GM23338 (cell line): ENCODE measurements at regions not wholly inside any gene's neighbourhood (a gene's known extent, or its start where the extent isn't known, plus 50 kb on each side); places are given as distances from the start of the nearest gene placed in this dataset.
A peak's percentile ranks its signal among the peaks of the same experiment; 100 is the strongest.

ENCODE experiments used
- ATAC-seq: fragments of 200-7000 bp; cut with Tn5 transposase; 3 replicates; pipeline ENCODE4 v1.9.1; 2020
- DNase-seq: peaks from one replicate; pipeline ENCODE4 v3.0.0-alpha.2; 2015; ENCODE audit warnings: low spot score
- H2AFZ ChIP-seq: fragments of 200-600 bp; sonication (generic); 2 replicates; pipeline ENCODE4 v1.8.0; 2016; ENCODE audit warnings: antibody characterized with exemption, mild to moderate bottlenecking, moderate library complexity
- H3F3A ChIP-seq: fragments of 200-600 bp; sonication (generic); replicated peaks from 2 replicates; pipeline ENCODE4 v1.8.0; 2017; ENCODE audit warnings: antibody characterized with exemption, mixed run types, low read depth
- H3K27ac ChIP-seq: fragments of 200-600 bp; sonication (generic); 2 replicates; pipeline ENCODE4 v1.6.1; 2016; ENCODE audit warnings: low read depth
- H3K27me3 ChIP-seq: fragments of 200-600 bp; sonication (generic); 2 replicates; pipeline ENCODE4 v1.8.0; 2016; ENCODE audit warnings: mild to moderate bottlenecking, mixed run types, moderate library complexity; ENCODE audit not compliant: insufficient read depth
- H3K36me3 ChIP-seq: fragments of 200-600 bp; sonication (generic); 2 replicates; pipeline ENCODE4 v1.8.0; 2016; ENCODE audit warnings: mild to moderate bottlenecking; ENCODE audit not compliant: insufficient read depth
- H3K4me1 ChIP-seq: fragments of 200-600 bp; sonication (generic); 2 replicates; pipeline ENCODE4 v1.8.0; 2016; ENCODE audit warnings: mild to moderate bottlenecking, moderate library complexity; ENCODE audit not compliant: insufficient read depth
- H3K4me2 ChIP-seq: fragments of 200-600 bp; sonication (generic); 2 replicates; pipeline ENCODE4 v1.7.1; 2017; ENCODE audit warnings: mixed run types
- H3K4me3 ChIP-seq: fragments of 200-600 bp; sonication (generic); 2 replicates; pipeline ENCODE4 v1.6.1; 2016; ENCODE audit warnings: mixed run types
- H3K79me2 ChIP-seq: fragments of 200-600 bp; sonication (generic); replicated peaks from 2 replicates; pipeline ENCODE4 v1.8.0; 2017; ENCODE audit warnings: mild to moderate bottlenecking; ENCODE audit not compliant: insufficient read depth
- H3K9me2 ChIP-seq: fragments of 200-600 bp; sonication (generic); 2 replicates; pipeline ENCODE4 v1.8.0; 2017; ENCODE audit not compliant: insufficient read depth
- H4K20me1 ChIP-seq: fragments of 200-600 bp; sonication (generic); replicated peaks from 2 replicates; pipeline ENCODE4 v1.8.0; 2017; ENCODE audit warnings: mild to moderate bottlenecking; ENCODE audit not compliant: insufficient read depth
- H3K27ac Mint-ChIP-seq: 2 replicates; pipeline ENCODE4 v1.8.0; 2020; ENCODE audit warnings: inconsistent platforms, mild to moderate bottlenecking, moderate library complexity, mixed read lengths
- H3K27me3 Mint-ChIP-seq: 3 replicates; pipeline ENCODE4 v1.8.0; 2022; ENCODE audit warnings: low read depth, mild to moderate bottlenecking, moderate library complexity, mixed read lengths, inconsistent platforms; ENCODE audit not compliant: insufficient read depth, poor library complexity
- H3K36me3 Mint-ChIP-seq: 3 replicates; pipeline ENCODE4 v1.8.0; 2021; ENCODE audit warnings: low read depth, mild to moderate bottlenecking, inconsistent platforms, moderate library complexity, mixed read lengths
- H3K4me1 Mint-ChIP-seq: 3 replicates; pipeline ENCODE4 v1.8.0; 2020; ENCODE audit warnings: mild to moderate bottlenecking, inconsistent platforms, mixed read lengths
- H3K4me3 Mint-ChIP-seq: 3 replicates; pipeline ENCODE4 v1.8.0; 2021; ENCODE audit warnings: moderate library complexity, mild to moderate bottlenecking, inconsistent platforms, mixed read lengths
- H3K9me3 Mint-ChIP-seq: 3 replicates; pipeline ENCODE4 v1.8.0; 2020; ENCODE audit warnings: moderate library complexity, mild to moderate bottlenecking, inconsistent platforms, mixed read lengths
- CREB1 ChIP-seq: fragments of 250-450 bp; sonication (Bioruptor Pico); IDR thresholded peaks from 2 replicates; pipeline ENCODE4 v1.5.0; 2020; ENCODE audit warnings: low read depth, mild to moderate bottlenecking, moderate library complexity
- EZH2 ChIP-seq: fragments of 200-600 bp; sonication (generic); IDR thresholded peaks from one replicate; pipeline ENCODE4 v1.8.0; 2017; ENCODE audit warnings: antibody characterized with exemption, mild to moderate bottlenecking, low read depth; ENCODE audit not compliant: unreplicated experiment
- EZH2phosphoT487 ChIP-seq: fragments of 200-600 bp; sonication (generic); IDR thresholded peaks from one replicate; pipeline ENCODE4 v1.8.1; 2018; ENCODE audit warnings: antibody characterized with exemption; ENCODE audit not compliant: unreplicated experiment
- JUNB ChIP-seq: IDR thresholded peaks from one replicate; pipeline ENCODE4 v1.6.1; 2016; ENCODE audit warnings: antibody characterized with exemption; ENCODE audit not compliant: unreplicated experiment
- NANOG ChIP-seq: IDR thresholded peaks from 2 replicates; pipeline ENCODE4 v1.6.1; 2016; ENCODE audit warnings: antibody characterized with exemption, borderline replicate concordance
- STAT1 ChIP-seq: IDR thresholded peaks from one replicate; pipeline ENCODE4 v1.6.1; 2016; ENCODE audit warnings: antibody characterized with exemption; ENCODE audit not compliant: unreplicated experiment
- ZNF114 ChIP-seq: fragments of 250-450 bp; sonication (Bioruptor Pico); IDR thresholded peaks from 2 replicates; pipeline ENCODE4 v1.5.0; 2020; ENCODE audit warnings: mild to moderate bottlenecking, moderate library complexity
- ZNF331 ChIP-seq: fragments of 250-450 bp; sonication (Bioruptor Pico); IDR thresholded peaks from 2 replicates; pipeline ENCODE4 v1.5.0; 2020; ENCODE audit warnings: low read depth, mild to moderate bottlenecking, moderate library complexity
- TF ChIP-seq, protein P1 (sequence below), 2 experiments: fragments of 200-600 bp in 1 of 2; sonication (generic) in 1 of 2; conservative IDR thresholded peaks; 2 replicates each; pipeline versions ENCODE4 v1.5.1 to v1.6.1; 2016 to 2017; ENCODE audit warnings: antibody characterized with exemption in 2 of 2, low read depth in 2 of 2, mild to moderate bottlenecking in 2 of 2, moderate library complexity in 1 of 2
- TF ChIP-seq, protein P2 (sequence below): IDR thresholded peaks from one replicate; pipeline ENCODE4 v1.6.1; 2018; ENCODE audit warnings: antibody characterized with exemption; ENCODE audit not compliant: unreplicated experiment

DNA sequence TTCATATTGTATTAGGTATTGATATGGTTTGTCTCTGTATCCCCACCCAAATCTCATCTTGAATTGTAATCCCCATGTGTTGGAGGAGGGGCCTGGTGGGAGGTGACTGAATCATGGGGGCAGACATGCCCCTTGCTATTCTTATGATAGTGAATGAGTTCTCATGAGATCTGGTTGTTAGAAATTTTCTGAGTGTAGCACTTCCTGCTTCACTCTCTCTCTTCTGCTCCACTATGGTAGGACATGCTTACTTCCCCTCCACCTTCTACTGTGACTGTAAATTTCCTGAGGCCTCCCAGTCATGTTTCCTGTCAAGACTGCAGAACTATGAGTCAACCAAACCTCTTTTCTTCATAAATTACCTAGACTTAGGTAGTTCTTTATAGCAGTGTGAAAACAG lies 187.4 kb upstream of the SLC24A2 start (continued):
- TF ChIP-seq JUNB, result no peak

DNA sequence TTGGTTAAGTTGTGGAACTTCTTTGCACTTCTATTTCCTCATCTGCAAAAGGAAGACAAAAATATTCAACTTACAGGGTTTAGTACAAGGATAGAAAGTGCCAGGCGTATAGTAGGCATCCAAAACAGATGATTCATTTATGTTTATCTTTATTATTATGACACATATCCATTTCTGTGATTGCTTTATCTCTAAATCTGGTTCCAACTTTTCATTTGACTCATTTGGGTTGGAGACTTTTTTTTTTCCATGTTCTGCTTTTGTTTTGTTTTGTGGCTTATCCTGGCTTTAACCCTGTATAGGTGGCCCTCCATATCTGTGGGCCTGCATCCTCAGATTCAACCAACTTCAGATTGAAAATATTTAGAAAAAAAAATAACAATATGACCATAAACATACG lies 186.7 kb upstream of the SLC24A2 start:
- H3K27me3 ChIP-seq, result no peaks in the 10 kb centered on the region
- ATAC-seq (no peak), DNase-seq (no peak)
- no peak overlapping the region for H3K4me3 ChIP-seq
- H3F3A ChIP-seq, result no peaks in the 10 kb centered on the region
- no peaks in the 10 kb centered on the region for H3K36me3 Mint-ChIP-seq
- H3K4me3 Mint-ChIP-seq, result no peak overlapping the region
- no peaks in the 10 kb centered on the region for H3K79me2 ChIP-seq
- no peak overlapping the region for H3K4me2 ChIP-seq
- no peaks in the 10 kb centered on the region for H3K36me3 ChIP-seq
- no peaks in the 10 kb centered on the region for H3K9me2 ChIP-seq
- no peak overlapping the region for H3K27ac ChIP-seq
- no peaks in the 10 kb centered on the region for H3K27me3 Mint-ChIP-seq
- H3K9me3 Mint-ChIP-seq, result no peaks in the 10 kb centered on the region
- H3K4me1 ChIP-seq, result no peaks in the 10 kb centered on the region
- no peak overlapping the region for H2AFZ ChIP-seq
- no peak for TF ChIP-seq ZNF331
- no peak for TF ChIP-seq STAT1
- TF ChIP-seq, protein P1, sequence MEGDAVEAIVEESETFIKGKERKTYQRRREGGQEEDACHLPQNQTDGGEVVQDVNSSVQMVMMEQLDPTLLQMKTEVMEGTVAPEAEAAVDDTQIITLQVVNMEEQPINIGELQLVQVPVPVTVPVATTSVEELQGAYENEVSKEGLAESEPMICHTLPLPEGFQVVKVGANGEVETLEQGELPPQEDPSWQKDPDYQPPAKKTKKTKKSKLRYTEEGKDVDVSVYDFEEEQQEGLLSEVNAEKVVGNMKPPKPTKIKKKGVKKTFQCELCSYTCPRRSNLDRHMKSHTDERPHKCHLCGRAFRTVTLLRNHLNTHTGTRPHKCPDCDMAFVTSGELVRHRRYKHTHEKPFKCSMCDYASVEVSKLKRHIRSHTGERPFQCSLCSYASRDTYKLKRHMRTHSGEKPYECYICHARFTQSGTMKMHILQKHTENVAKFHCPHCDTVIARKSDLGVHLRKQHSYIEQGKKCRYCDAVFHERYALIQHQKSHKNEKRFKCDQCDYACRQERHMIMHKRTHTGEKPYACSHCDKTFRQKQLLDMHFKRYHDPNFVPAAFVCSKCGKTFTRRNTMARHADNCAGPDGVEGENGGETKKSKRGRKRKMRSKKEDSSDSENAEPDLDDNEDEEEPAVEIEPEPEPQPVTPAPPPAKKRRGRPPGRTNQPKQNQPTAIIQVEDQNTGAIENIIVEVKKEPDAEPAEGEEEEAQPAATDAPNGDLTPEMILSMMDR (conservative IDR thresholded peaks at IDR 0.05; ENCODE audit: low read depth in 2 of 2), result no peak
- no peak for TF ChIP-seq ZNF114 (CRISPR knock-in tag)
- no peak for TF ChIP-seq JUNB
- peaks cover 8% of the 10 kb centered on the region for H3K4me1 Mint-ChIP-seq
- H4K20me1 ChIP-seq, result no peaks in the 10 kb centered on the region
- H3K27ac Mint-ChIP-seq, result no peak overlapping the region

DNA sequence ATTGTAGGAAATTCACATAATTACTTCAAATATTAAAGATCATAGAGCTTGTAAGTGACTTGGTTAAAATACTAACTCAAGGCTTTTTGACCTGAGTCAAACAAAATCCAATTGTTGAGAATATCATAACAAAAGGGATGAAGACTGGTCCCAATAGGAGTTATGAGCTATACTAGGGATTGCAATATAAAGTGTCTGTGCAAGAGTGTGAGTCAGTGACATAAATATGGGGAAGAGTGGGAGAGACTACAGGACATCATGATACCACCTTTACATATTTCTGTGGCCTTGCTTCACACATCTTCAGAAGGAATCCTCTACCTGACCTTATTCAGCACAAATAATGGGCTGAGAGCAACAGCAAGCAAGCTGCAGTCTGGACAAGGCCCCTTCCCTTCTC lies 180.9 kb upstream of the SLC24A2 start:
- ATAC-seq, result no peak
- no peaks in the 10 kb centered on the region for H3K36me3 ChIP-seq
- H3K36me3 Mint-ChIP-seq, result no peaks in the 10 kb centered on the region; the same call in 2 of the 3 replicates
- no peaks in the 10 kb centered on the region for H4K20me1 ChIP-seq
- DNase-seq, result no peak
- H3K4me2 ChIP-seq, result peak overlapping the region; percentile 34; the same call in 1 of the 2 replicates
- H3K4me3 ChIP-seq, result no peak overlapping the region
- H3K4me3 Mint-ChIP-seq, result no peak overlapping the region
- H3K27me3 ChIP-seq, result no peaks in the 10 kb centered on the region
- no peaks in the 10 kb centered on the region for H3K9me2 ChIP-seq
- H3K27me3 Mint-ChIP-seq, result peaks cover 5% of the 10 kb centered on the region
- no peak overlapping the region for H3K27ac ChIP-seq
- H3K9me3 Mint-ChIP-seq, result no peaks in the 10 kb centered on the region
- peaks cover 38% of the 10 kb centered on the region for H3K4me1 Mint-ChIP-seq
- no peaks in the 10 kb centered on the region for H3K79me2 ChIP-seq
- H3K4me1 ChIP-seq, result peaks cover 27% of the 10 kb centered on the region
- H2AFZ ChIP-seq, result peak overlapping the region; percentile 12; the same call in 1 of the 2 replicates
- H3K27ac Mint-ChIP-seq, result no peak overlapping the region
- H3F3A ChIP-seq, result no peaks in the 10 kb centered on the region
- TF ChIP-seq EZH2phosphoT487, result no peak
- TF ChIP-seq, protein P2, sequence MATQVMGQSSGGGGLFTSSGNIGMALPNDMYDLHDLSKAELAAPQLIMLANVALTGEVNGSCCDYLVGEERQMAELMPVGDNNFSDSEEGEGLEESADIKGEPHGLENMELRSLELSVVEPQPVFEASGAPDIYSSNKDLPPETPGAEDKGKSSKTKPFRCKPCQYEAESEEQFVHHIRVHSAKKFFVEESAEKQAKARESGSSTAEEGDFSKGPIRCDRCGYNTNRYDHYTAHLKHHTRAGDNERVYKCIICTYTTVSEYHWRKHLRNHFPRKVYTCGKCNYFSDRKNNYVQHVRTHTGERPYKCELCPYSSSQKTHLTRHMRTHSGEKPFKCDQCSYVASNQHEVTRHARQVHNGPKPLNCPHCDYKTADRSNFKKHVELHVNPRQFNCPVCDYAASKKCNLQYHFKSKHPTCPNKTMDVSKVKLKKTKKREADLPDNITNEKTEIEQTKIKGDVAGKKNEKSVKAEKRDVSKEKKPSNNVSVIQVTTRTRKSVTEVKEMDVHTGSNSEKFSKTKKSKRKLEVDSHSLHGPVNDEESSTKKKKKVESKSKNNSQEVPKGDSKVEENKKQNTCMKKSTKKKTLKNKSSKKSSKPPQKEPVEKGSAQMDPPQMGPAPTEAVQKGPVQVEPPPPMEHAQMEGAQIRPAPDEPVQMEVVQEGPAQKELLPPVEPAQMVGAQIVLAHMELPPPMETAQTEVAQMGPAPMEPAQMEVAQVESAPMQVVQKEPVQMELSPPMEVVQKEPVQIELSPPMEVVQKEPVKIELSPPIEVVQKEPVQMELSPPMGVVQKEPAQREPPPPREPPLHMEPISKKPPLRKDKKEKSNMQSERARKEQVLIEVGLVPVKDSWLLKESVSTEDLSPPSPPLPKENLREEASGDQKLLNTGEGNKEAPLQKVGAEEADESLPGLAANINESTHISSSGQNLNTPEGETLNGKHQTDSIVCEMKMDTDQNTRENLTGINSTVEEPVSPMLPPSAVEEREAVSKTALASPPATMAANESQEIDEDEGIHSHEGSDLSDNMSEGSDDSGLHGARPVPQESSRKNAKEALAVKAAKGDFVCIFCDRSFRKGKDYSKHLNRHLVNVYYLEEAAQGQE, result no peak
- TF ChIP-seq, protein P1 (conservative IDR thresholded peaks at IDR 0.05; ENCODE audit: low read depth in 2 of 2), result no peak
- no peak for TF ChIP-seq ZNF331
- no peak for TF ChIP-seq NANOG
- no peak for TF ChIP-seq EZH2
- TF ChIP-seq CREB1, result no peak
